ENCODE measurements at regions not wholly inside any gene's neighbourhood (a gene's known extent, or its start where the extent isn't known, plus 50 kb on each side); places are given as distances from the start of the nearest gene placed in this dataset.

- intact Hi-C loops (cut with micrococcal nuclease) (no loop called here), dilution Hi-C loops (cut with HindIII; ENCODE audit: low sequenced_read_pairs, unreplicated experiment) (no loop called here), in situ Hi-C loops (cut with MboI; ENCODE audit: low sequenced_read_pairs) (loop anchor here (25.0 kb wide), 1 partner anchor 462 kb away; no protein-coding TSS in a partner anchor)
- no peak overlapping the region for H3K23ac ChIP-seq (ENCODE audit: low read depth, low read length)
- no peak overlapping the region for H2BK5ac ChIP-seq (ENCODE audit: low read depth, low read length, poor library complexity, severe bottlenecking)
- no peak overlapping the region for H3K4me3 ChIP-seq (ENCODE audit: insufficient read depth, low read depth, low read length)
- no peak overlapping the region for H4K8ac ChIP-seq (ENCODE audit: low read depth in 2 of 2, low read length in 2 of 2)
- CTCF ChIA-PET, result no interaction called here
- no peak overlapping the region for H2AK5ac ChIP-seq (ENCODE audit: low read depth, low read length)
- no peak overlapping the region for H2BK120ac ChIP-seq (ENCODE audit: low read depth, low read length)
- DNase-seq (no peak), ATAC-seq (ENCODE audit: low read depth) (no peak)
- no peak overlapping the region for H4K91ac ChIP-seq (ENCODE audit: insufficient read depth, low read depth, low read length)
- H3K56ac ChIP-seq (ENCODE audit: extremely low read depth, insufficient read depth, low read length), result no peak overlapping the region
- no peak overlapping the region for H2BK15ac ChIP-seq (ENCODE audit: low read depth, low read length)
- H3K27me3 ChIP-seq (ENCODE audit: control insufficient read depth, insufficient read depth, low read length), result no peaks in the 10 kb centered on the region; the same call in 1 of the 2 replicates
- H3K4ac ChIP-seq (ENCODE audit: low read depth, low read length), result no peak overlapping the region
- 87% methylated on average over 3 of the region's 4 CpGs; no CpG with 5 or more reads in 1 of the 2 experiments for WGBS, 2 experiments (ENCODE audit: extremely low coverage in 2 of 2, insufficient read length in 1 of 2)
- no peak overlapping the region for H3K14ac ChIP-seq (replicated peaks; ENCODE audit: low read depth, low read length)
- H2BK20ac ChIP-seq (ENCODE audit: low read depth, low read length), result no peak overlapping the region
- no peak overlapping the region for H2AK9ac ChIP-seq (replicated peaks; ENCODE audit: low read depth, low read length, poor library complexity)
- no peaks in the 10 kb centered on the region for H3K79me1 ChIP-seq (ENCODE audit: low read depth in 1 of 2, low read length in 2 of 2)
- H3K27ac ChIP-seq (ENCODE audit: insufficient read depth, low read length), result no peak overlapping the region
- H4K20me1 ChIP-seq (ENCODE audit: insufficient read depth, low read length), result no peaks in the 10 kb centered on the region
- no peaks in the 10 kb centered on the region for H3K9me1 ChIP-seq (ENCODE audit: insufficient read depth, low read length)
- POLR2A ChIA-PET (ENCODE audit: unreplicated experiment), result no interaction called here
- H2AFZ ChIP-seq (replicated peaks; ENCODE audit: low read length, poor library complexity), result no peak overlapping the region
- no peak overlapping the region for H4K5ac ChIP-seq (ENCODE audit: low read depth, low read length)
- H3K36me3 ChIP-seq (ENCODE audit: control insufficient read depth, insufficient read depth, low read length), result no peaks in the 10 kb centered on the region
- TF ChIP-seq CHD1 (IDR thresholded peaks at IDR 0.05; ENCODE audit: low read depth, low read length), result no peak
- TF ChIP-seq RCOR1 (IDR thresholded peaks at IDR 0.05; ENCODE audit: insufficient replicate concordance, low read length), result no peak
- TF ChIP-seq CEBPB (IDR thresholded peaks at IDR 0.05; ENCODE audit: low read depth, low read length), result no peak
- no peak for TF ChIP-seq RAD21 (IDR thresholded peaks at IDR 0.05; ENCODE audit: low read length)
- no peak for TF ChIP-seq ELK1 (IDR thresholded peaks at IDR 0.05; ENCODE audit: borderline replicate concordance, low read depth, low read length)
- TF ChIP-seq MAZ (IDR thresholded peaks at IDR 0.05; ENCODE audit: borderline replicate concordance, low read depth, low read length), result no peak
- TF ChIP-seq USF2 (IDR thresholded peaks at IDR 0.05; ENCODE audit: low read depth, low read length), result no peak
- no peak for TF ChIP-seq RFX5 (IDR thresholded peaks at IDR 0.05; ENCODE audit: low read depth, low read length)
- no peak for TF ChIP-seq MXI1 (IDR thresholded peaks at IDR 0.05; ENCODE audit: borderline replicate concordance, low read depth, low read length)
- no peak for TF ChIP-seq BHLHE40 (IDR thresholded peaks at IDR 0.05; ENCODE audit: low read depth, low read length)
- TF ChIP-seq FOS (IDR thresholded peaks at IDR 0.05; ENCODE audit: low read depth, low read length), result no peak
- no peak for TF ChIP-seq POLR2A (IDR thresholded peaks at IDR 0.05; ENCODE audit: low read depth, low read length)
- TF ChIP-seq SMC3 (IDR thresholded peaks at IDR 0.05; ENCODE audit: low read depth, low read length), result no peak
- no peak for TF ChIP-seq MAFK (IDR thresholded peaks at IDR 0.05; ENCODE audit: low read depth, low read length)
- no peak overlapping the region for H3K18ac ChIP-seq (ENCODE audit: low read depth, low read length)
- no peak overlapping the region for H3K9ac ChIP-seq (ENCODE audit: low read depth, low read length)
- H3K4me2 ChIP-seq (ENCODE audit: low read depth, low read length), result no peak overlapping the region
- no TSS peak for BruUV-seq (replicated peaks)
- no peaks in the 10 kb centered on the region for H3K9me3 ChIP-seq (ENCODE audit: control insufficient read depth, insufficient read depth, low read length)
- no peaks in the 10 kb centered on the region for H3K4me1 ChIP-seq (ENCODE audit: control insufficient read depth, insufficient read depth, low read length)
Measured at GRCh38 chr12:24574538-24574937, 374.4 kb downstream of the BCAT1 start.

All from IMR-90 (cell line).